Globus pallidus (tissue), 1 donor: ENCODE measurements at regions not wholly inside any gene's neighbourhood (a gene's known extent, or its start where the extent isn't known, plus 50 kb on each side); places are given as distances from the start of the nearest gene placed in this dataset.

ENCODE experiments used
- DNase-seq: peaks from one replicate; pipeline ENCODE4 v3.0.0-alpha.2; 2015; ENCODE audit warnings: low spot score

- no peak for DNase-seq
These were observed 105.2 kb upstream of the IER5L start for GRCh38 chr9:129283291-129283691.

- no peak for DNase-seq
These were observed 104.7 kb upstream of the IER5L start for GRCh38 chr9:129282731-129283211.

- no peak for DNase-seq
These were observed 104.2 kb upstream of the IER5L start for GRCh38 chr9:129282272-129282671.

GRCh38 chr9:129281506-129282145 lies 103.6 kb upstream of the IER5L start:
- no peak for DNase-seq

- DNase-seq, result peak; percentile 45
These were observed 102.7 kb upstream of the IER5L start for GRCh38 chr9:129280623-129281271.

- no peak for DNase-seq
These were observed 102.2 kb upstream of the IER5L start for GRCh38 chr9:129280236-129280622.

- DNase-seq, result no peak
These were observed 100.6 kb upstream of the IER5L start for GRCh38 chr9:129278391-129279237.

- DNase-seq, result no peak
These were observed 98.6 kb upstream of the IER5L start for GRCh38 chr9:129276486-129277230.

- no peak for DNase-seq
These were observed 97.7 kb upstream of the IER5L start for GRCh38 chr9:129275626-129276247.

- no peak for DNase-seq
These were observed 96.1 kb upstream of the IER5L start for GRCh38 chr9:129273941-129274684.

GRCh38 chr9:129273136-129273895 lies 95.3 kb upstream of the IER5L start:
- DNase-seq, result no peak

GRCh38 chr9:129272348-129273025 lies 94.4 kb upstream of the IER5L start:
- DNase-seq, result no peak

- DNase-seq, result no peak
These were observed 92.9 kb upstream of the IER5L start for GRCh38 chr9:129270903-129271431.

GRCh38 chr9:129270205-129270604 lies 92.1 kb upstream of the IER5L start:
- DNase-seq, result no peak

GRCh38 chr9:129267141-129267540 lies 89.1 kb upstream of the IER5L start:
- no peak for DNase-seq

GRCh38 chr9:129266536-129266935 lies 88.5 kb upstream of the IER5L start:
- DNase-seq, result no peak

GRCh38 chr9:129264388-129264787 lies 86.3 kb upstream of the IER5L start:
- no peak for DNase-seq

GRCh38 chr9:129263836-129264235 lies 85.8 kb upstream of the IER5L start:
- no peak for DNase-seq

GRCh38 chr9:129262261-129262660 lies 84.2 kb upstream of the IER5L start:
- DNase-seq, result no peak
